Upper lobe of left lung (tissue), 4 donors: ENCODE measurements at regions not wholly inside any gene's neighbourhood (a gene's known extent, or its start where the extent isn't known, plus 50 kb on each side); places are given as distances from the start of the nearest gene placed in this dataset.

ENCODE experiments used
- POLR2AphosphoS5 ChIP-seq, 2 donors: sonication (generic); formaldehyde crosslinking; IDR thresholded peaks; one replicate each; pipeline ENCODE4 v1.5.1; 2017; ENCODE audit warnings: antibody characterized with exemption in 2 of 2
- TF ChIP-seq, protein P1 (sequence below), 6 experiments: fragments of 450-650 bp in 4 of 6; fragments of 200-600 bp in 2 of 6; sonication (generic) in 2 of 6; IDR thresholded peaks; one replicate each; pipeline ENCODE4 v1.5.1; 2016 to 2019; ENCODE audit warnings: antibody characterized with exemption in 6 of 6

DNA sequence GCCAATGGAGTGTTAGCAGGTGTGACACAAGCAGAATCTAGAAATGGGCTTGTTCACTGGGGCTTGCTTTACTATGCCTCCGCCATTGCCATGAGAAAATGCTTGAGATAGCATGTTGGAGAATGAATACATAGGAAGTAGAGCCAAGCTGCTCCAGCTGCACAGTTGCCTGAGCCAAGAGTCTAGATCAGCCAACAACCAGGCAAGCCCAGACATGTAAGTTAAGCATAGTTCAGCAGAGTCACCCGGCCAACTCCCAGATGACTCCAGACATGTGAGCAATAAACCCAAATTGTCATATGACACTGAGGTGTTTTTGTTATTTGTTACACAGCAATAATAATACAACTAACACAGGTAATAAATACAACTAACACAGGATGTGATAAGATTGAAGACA, 167.9 kb downstream of the HAO1 start:
- TF ChIP-seq, protein P1, sequence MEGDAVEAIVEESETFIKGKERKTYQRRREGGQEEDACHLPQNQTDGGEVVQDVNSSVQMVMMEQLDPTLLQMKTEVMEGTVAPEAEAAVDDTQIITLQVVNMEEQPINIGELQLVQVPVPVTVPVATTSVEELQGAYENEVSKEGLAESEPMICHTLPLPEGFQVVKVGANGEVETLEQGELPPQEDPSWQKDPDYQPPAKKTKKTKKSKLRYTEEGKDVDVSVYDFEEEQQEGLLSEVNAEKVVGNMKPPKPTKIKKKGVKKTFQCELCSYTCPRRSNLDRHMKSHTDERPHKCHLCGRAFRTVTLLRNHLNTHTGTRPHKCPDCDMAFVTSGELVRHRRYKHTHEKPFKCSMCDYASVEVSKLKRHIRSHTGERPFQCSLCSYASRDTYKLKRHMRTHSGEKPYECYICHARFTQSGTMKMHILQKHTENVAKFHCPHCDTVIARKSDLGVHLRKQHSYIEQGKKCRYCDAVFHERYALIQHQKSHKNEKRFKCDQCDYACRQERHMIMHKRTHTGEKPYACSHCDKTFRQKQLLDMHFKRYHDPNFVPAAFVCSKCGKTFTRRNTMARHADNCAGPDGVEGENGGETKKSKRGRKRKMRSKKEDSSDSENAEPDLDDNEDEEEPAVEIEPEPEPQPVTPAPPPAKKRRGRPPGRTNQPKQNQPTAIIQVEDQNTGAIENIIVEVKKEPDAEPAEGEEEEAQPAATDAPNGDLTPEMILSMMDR (IDR thresholded peaks at IDR 0.05) = no peak
- TF ChIP-seq POLR2AphosphoS5 (IDR thresholded peaks at IDR 0.05) = no peak
